ENCODE measurements at regions not wholly inside any gene's neighbourhood (a gene's known extent, or its start where the extent isn't known, plus 50 kb on each side); places are given as distances from the start of the nearest gene placed in this dataset.

- ATAC-seq (no peak), DNase-seq (no peak)
- H3K4me3 ChIP-seq: no peak overlapping the region
- no peak overlapping the region for H3K27ac ChIP-seq
- TF ChIP-seq CTCF (IDR thresholded peaks at IDR 0.05): no peak
- no peaks in the 10 kb centered on the region for H3K4me1 ChIP-seq
- no peaks in the 10 kb centered on the region for H3K27me3 ChIP-seq (ENCODE audit: low read depth)
- no peaks in the 10 kb centered on the region for H3K9me3 ChIP-seq
- H3K36me3 ChIP-seq: no peaks in the 10 kb centered on the region
- intact Hi-C loops (cut with DNase I): no loop called here
These were observed 171.0 kb downstream of the PAH start for GRCh38 chr12:102745971-102746600.

- intact Hi-C loops (cut with DNase I): no loop called here
- ATAC-seq (no peak), DNase-seq (no peak)
- H3K36me3 ChIP-seq: no peaks in the 10 kb centered on the region
- H3K27me3 ChIP-seq (ENCODE audit: low read depth): no peaks in the 10 kb centered on the region
- H3K9me3 ChIP-seq: no peaks in the 10 kb centered on the region
- H3K4me3 ChIP-seq: no peak overlapping the region
- no peak for TF ChIP-seq CTCF (IDR thresholded peaks at IDR 0.05)
- H3K27ac ChIP-seq: no peak overlapping the region
- H3K4me1 ChIP-seq: no peaks in the 10 kb centered on the region
These were observed 175.8 kb downstream of the PAH start for GRCh38 chr12:102741196-102741595.

GRCh38 chr12:102740141-102740955 is 176.7 kb downstream of the PAH start:
- no peaks in the 10 kb centered on the region for H3K4me1 ChIP-seq
- intact Hi-C loops (cut with DNase I): no loop called here
- H3K36me3 ChIP-seq: no peaks in the 10 kb centered on the region
- H3K9me3 ChIP-seq: no peaks in the 10 kb centered on the region
- ATAC-seq (no peak), DNase-seq (no peak)
- H3K27ac ChIP-seq: no peak overlapping the region
- no peak overlapping the region for H3K4me3 ChIP-seq
- no peak for TF ChIP-seq CTCF (IDR thresholded peaks at IDR 0.05)
- no peaks in the 10 kb centered on the region for H3K27me3 ChIP-seq (ENCODE audit: low read depth)

- H3K4me1 ChIP-seq: no peaks in the 10 kb centered on the region
- H3K27ac ChIP-seq: no peak overlapping the region
- ATAC-seq (no peak), DNase-seq (no peak)
- H3K4me3 ChIP-seq: no peak overlapping the region
- intact Hi-C loops (cut with DNase I): no loop called here
- H3K9me3 ChIP-seq: no peaks in the 10 kb centered on the region
- H3K27me3 ChIP-seq (ENCODE audit: low read depth): no peaks in the 10 kb centered on the region
- no peak for TF ChIP-seq CTCF (IDR thresholded peaks at IDR 0.05)
- H3K36me3 ChIP-seq: no peaks in the 10 kb centered on the region
These were observed 180.7 kb downstream of the PAH start for GRCh38 chr12:102736328-102736727.

GRCh38 chr12:102735104-102735503 is 181.9 kb downstream of the PAH start:
- intact Hi-C loops (cut with DNase I): no loop called here
- no peak for ATAC-seq
- Histone ChIP-seq H3K9me3 (no peaks in the 10 kb centered on the region), H3K36me3 (no peaks in the 10 kb centered on the region), H3K4me3 (no peak overlapping the region), H3K4me1 (no peaks in the 10 kb centered on the region), H3K27me3 (ENCODE audit: low read depth) (no peaks in the 10 kb centered on the region), H3K27ac (no peak overlapping the region)
- DNase-seq: no peak
- no peak for TF ChIP-seq CTCF (IDR thresholded peaks at IDR 0.05)

All from lower lobe of right lung (tissue), 2 donors.